ENCODE measurements at regions not wholly inside any gene's neighbourhood (a gene's known extent, or its start where the extent isn't known, plus 50 kb on each side); places are given as distances from the start of the nearest gene placed in this dataset.

DNA sequence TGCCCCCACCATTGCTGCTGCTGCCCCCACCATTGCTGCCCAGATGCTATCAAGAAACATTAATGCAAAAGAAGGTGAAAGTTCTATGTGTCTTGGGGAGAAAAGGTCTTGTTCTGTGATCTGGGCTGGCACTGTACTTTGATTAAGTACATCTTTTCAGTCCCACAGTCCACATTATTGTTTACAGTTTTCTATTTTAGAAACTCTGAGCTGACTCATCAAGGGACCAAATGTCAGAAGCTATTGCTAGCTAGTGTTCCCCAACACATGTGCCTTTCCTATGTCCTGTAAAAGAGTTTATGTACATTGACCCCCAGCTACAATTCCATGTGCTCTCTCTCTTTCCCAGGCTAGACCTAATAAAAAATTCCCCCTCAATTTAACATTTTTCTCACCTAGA, 264.7 kb upstream of the NECTIN3 start:
- Histone ChIP-seq H3K36me3 (ENCODE audit: control insufficient read depth in 2 of 2, insufficient read depth in 2 of 2, low read length in 1 of 2) (no peaks in the 10 kb centered on the region), H3K27ac (ENCODE audit: control insufficient read depth, insufficient read depth) (no peak overlapping the region), H3K27me3 (replicated peaks in 1 of 2; ENCODE audit: control insufficient read depth in 2 of 2, insufficient read depth in 2 of 2, low read length in 1 of 2) (no peaks in the 10 kb centered on the region; a peak in 1 of 4 replicates), H3K9me3 (replicated peaks; ENCODE audit: control insufficient read depth, insufficient read depth, low read length) (no peaks in the 10 kb centered on the region), H3K9ac (ENCODE audit: control insufficient read depth, insufficient read depth, low read length) (no peak overlapping the region), H3K4me2 (ENCODE audit: control insufficient read depth, insufficient read depth) (no peak overlapping the region), H3K79me2 (ENCODE audit: control insufficient read depth, insufficient read depth, low read length) (no peaks in the 10 kb centered on the region), H2AFZ (ENCODE audit: control insufficient read depth, low read depth, low read length) (no peak overlapping the region), H4K20me1 (ENCODE audit: control insufficient read depth, insufficient read depth) (no peaks in the 10 kb centered on the region), H3K4me1 (ENCODE audit: control insufficient read depth, insufficient read depth, low read length) (no peaks in the 10 kb centered on the region), H3K4me3 (no peak overlapping the region)
- POLR2A ChIA-PET, result no interaction called here
- DNase-seq (ENCODE audit: low read depth, low spot score), result no peak
- TF ChIP-seq BCLAF1 (IDR thresholded peaks at IDR 0.05), result no peak
- no peak for TF ChIP-seq ZBED1 (IDR thresholded peaks at IDR 0.05; ENCODE audit: borderline replicate concordance)
- TF ChIP-seq ZNF217 (IDR thresholded peaks at IDR 0.05), result no peak
- no peak for TF ChIP-seq ZNF384 (IDR thresholded peaks at IDR 0.05; ENCODE audit: borderline replicate concordance, low read depth, low read length)
- TF ChIP-seq CREB1 (IDR thresholded peaks at IDR 0.05; ENCODE audit: low read depth), result no peak
- TF ChIP-seq RELA (IDR thresholded peaks at IDR 0.05; ENCODE audit: borderline replicate concordance, partially characterized antibody), result no peak
- TF ChIP-seq, protein P1, sequence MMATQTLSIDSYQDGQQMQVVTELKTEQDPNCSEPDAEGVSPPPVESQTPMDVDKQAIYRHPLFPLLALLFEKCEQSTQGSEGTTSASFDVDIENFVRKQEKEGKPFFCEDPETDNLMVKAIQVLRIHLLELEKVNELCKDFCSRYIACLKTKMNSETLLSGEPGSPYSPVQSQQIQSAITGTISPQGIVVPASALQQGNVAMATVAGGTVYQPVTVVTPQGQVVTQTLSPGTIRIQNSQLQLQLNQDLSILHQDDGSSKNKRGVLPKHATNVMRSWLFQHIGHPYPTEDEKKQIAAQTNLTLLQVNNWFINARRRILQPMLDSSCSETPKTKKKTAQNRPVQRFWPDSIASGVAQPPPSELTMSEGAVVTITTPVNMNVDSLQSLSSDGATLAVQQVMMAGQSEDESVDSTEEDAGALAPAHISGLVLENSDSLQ (IDR thresholded peaks at IDR 0.05), result no peak
- no peak for TF ChIP-seq PBX3 (IDR thresholded peaks at IDR 0.05; ENCODE audit: insufficient replicate concordance, low read depth, low read length)
- no peak for TF ChIP-seq TCF7 (IDR thresholded peaks at IDR 0.05; ENCODE audit: borderline replicate concordance)
- in situ Hi-C loops (cut with MboI) (no loop called here), intact Hi-C loops (cut with micrococcal nuclease; ENCODE audit: unreplicated experiment) (no loop called here)
- no peak for ATAC-seq
- RAD21 ChIA-PET (ENCODE audit: unreplicated experiment), result no interaction called here
- SMC1A ChIA-PET (ENCODE audit: uncharacterized antibody, unreplicated experiment), result no interaction called here
- CTCF ChIA-PET, result no interaction called here
- FAIRE-seq, result no peak
- BruUV-seq (replicated peaks), result no TSS peak

All from GM12878 (cell line).